ENCODE measurements at regions not wholly inside any gene's neighbourhood (a gene's known extent, or its start where the extent isn't known, plus 50 kb on each side); places are given as distances from the start of the nearest gene placed in this dataset.
"Not testable (repeated sequence)": the region's sequence is repeated elsewhere in the genome, so short reads cannot be mapped to it uniquely, and the experiment has no call there.

DNA sequence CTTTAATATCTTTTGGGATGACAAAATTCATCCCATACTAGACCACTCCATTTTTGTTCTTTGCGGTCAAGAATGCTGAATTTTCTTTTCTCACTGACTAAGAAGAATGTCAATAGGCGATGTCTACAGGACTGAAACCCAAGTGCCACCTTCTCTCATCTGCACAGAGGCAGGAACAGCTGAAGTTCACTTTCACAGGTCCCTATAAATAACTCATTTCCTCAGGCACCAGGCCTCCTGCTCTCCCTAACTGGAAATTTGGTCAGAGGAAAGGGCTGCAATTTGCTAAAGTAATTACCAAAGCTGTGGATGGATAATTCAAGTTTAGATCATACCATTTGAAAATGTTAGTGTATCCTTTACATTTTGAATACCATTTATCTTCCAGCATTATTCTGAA, 142.9 kb downstream of the DIRAS2 start:
- no peak overlapping the region for H3K4me3 ChIP-seq
- H3K27me3 ChIP-seq = no peaks in the 10 kb centered on the region
- no peak for DNase-seq (ENCODE audit: low spot score in 2 of 2)
- H3K36me3 ChIP-seq = no peaks in the 10 kb centered on the region
- WGBS = 89% methylated on average over 2 of the region's 2 CpGs
- H3K9me3 ChIP-seq = no peaks in the 10 kb centered on the region
- no peak overlapping the region for H3K27ac ChIP-seq
- TF ChIP-seq POLR2A (IDR thresholded peaks at IDR 0.05) = no peak
- no peak for TF ChIP-seq EP300 (IDR thresholded peaks at IDR 0.05)
- no peak for TF ChIP-seq POLR2AphosphoS5 (IDR thresholded peaks at IDR 0.05)
- TF ChIP-seq, protein P1, sequence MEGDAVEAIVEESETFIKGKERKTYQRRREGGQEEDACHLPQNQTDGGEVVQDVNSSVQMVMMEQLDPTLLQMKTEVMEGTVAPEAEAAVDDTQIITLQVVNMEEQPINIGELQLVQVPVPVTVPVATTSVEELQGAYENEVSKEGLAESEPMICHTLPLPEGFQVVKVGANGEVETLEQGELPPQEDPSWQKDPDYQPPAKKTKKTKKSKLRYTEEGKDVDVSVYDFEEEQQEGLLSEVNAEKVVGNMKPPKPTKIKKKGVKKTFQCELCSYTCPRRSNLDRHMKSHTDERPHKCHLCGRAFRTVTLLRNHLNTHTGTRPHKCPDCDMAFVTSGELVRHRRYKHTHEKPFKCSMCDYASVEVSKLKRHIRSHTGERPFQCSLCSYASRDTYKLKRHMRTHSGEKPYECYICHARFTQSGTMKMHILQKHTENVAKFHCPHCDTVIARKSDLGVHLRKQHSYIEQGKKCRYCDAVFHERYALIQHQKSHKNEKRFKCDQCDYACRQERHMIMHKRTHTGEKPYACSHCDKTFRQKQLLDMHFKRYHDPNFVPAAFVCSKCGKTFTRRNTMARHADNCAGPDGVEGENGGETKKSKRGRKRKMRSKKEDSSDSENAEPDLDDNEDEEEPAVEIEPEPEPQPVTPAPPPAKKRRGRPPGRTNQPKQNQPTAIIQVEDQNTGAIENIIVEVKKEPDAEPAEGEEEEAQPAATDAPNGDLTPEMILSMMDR (IDR thresholded peaks at IDR 0.05) = no peak
- no peaks in the 10 kb centered on the region for H3K4me1 ChIP-seq

DNA sequence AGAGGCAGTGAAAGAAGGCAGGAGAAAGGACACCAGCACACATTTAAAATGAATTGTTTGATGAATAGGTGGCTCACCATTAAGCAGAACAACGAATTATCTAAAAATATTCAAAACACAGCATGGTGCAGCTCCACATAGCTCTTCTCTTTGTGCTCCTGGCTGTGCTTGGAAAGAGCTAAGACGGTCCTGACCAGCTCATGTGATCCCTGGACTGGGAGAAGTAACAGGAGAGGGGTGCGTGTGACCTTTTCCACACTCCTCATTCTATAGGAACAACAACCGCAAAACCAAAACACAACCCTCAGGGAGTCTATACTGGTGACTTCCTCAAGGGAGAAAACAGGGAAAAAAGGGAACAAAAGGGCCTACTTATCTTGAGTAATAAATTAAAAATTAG, 140.5 kb downstream of the DIRAS2 start:
- no peak overlapping the region for H3K27ac ChIP-seq
- H3K27me3 ChIP-seq = no peaks in the 10 kb centered on the region
- H3K4me3 ChIP-seq = no peak overlapping the region
- no peaks in the 10 kb centered on the region for H3K4me1 ChIP-seq
- no peak for TF ChIP-seq POLR2AphosphoS5 (IDR thresholded peaks at IDR 0.05)
- TF ChIP-seq, protein P1 (IDR thresholded peaks at IDR 0.05) = no peak
- TF ChIP-seq EP300 (IDR thresholded peaks at IDR 0.05) = no peak
- no peak for TF ChIP-seq POLR2A (IDR thresholded peaks at IDR 0.05)
- no peaks in the 10 kb centered on the region for H3K36me3 ChIP-seq
- WGBS = 85% methylated on average over 4 of the region's 4 CpGs
- no peak for DNase-seq (ENCODE audit: low spot score in 2 of 2)
- H3K9me3 ChIP-seq = no peaks in the 10 kb centered on the region

DNA sequence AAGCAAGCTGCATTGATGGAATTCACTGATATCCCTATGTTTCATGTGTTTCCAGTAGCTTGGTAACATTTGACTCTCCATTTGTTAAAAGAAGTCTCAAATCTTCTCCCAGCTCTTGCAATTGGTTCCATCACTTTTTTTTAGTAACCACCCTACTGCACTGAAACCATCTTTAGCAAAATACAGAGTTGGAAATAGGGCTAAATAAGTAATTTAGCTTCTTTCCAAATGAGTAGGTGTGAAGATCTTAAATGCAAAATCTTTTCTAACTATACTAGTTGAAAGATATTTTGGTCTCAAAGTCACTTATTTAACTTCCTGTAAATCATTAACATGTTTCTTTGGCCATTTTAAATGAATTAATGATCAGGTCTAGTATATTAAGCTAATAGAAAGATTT, 138.1 kb downstream of the DIRAS2 start:
- H3K27ac ChIP-seq = no peak overlapping the region
- no peak for TF ChIP-seq EP300 (IDR thresholded peaks at IDR 0.05)
- TF ChIP-seq, protein P1 (IDR thresholded peaks at IDR 0.05) = no peak
- no peak for TF ChIP-seq POLR2A (IDR thresholded peaks at IDR 0.05)
- TF ChIP-seq POLR2AphosphoS5 (IDR thresholded peaks at IDR 0.05) = no peak
- H3K4me3 ChIP-seq = no peak overlapping the region
- no peaks in the 10 kb centered on the region for H3K4me1 ChIP-seq
- no peaks in the 10 kb centered on the region for H3K9me3 ChIP-seq
- H3K27me3 ChIP-seq = no peaks in the 10 kb centered on the region
- DNase-seq (ENCODE audit: low spot score in 2 of 2) = no peak
- H3K36me3 ChIP-seq = no peaks in the 10 kb centered on the region

DNA sequence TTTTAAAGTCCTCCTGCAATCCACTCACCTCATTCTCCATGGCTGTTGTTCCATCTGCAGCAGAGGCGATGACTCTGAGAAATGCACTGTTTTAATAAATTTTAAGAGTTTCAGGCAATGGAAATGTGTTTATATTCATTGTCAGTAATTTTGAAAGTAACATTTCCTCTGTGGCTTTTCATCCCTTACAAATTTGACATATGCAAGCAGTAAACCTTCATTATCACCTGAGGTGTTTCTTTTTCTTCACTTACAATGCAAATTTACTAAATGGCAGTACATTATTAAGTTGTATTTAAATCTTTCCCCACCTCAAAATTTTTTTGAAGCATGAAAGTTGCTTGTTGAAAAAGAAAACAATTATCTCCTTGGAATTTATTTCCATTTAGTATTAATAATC, 136.9 kb downstream of the DIRAS2 start:
- 90% methylated on average over 1 of the region's 1 CpG for WGBS
- no peak for DNase-seq (ENCODE audit: low spot score in 2 of 2)
- H3K4me1 ChIP-seq = no peaks in the 10 kb centered on the region
- no peaks in the 10 kb centered on the region for H3K36me3 ChIP-seq
- TF ChIP-seq POLR2A (IDR thresholded peaks at IDR 0.05) (no peak), POLR2AphosphoS5 (IDR thresholded peaks at IDR 0.05) (no peak), EP300 (IDR thresholded peaks at IDR 0.05) (no peak)
- TF ChIP-seq, protein P1 (IDR thresholded peaks at IDR 0.05) = no peak
- H3K4me3 ChIP-seq = no peak overlapping the region
- no peaks in the 10 kb centered on the region for H3K27me3 ChIP-seq
- no peak overlapping the region for H3K27ac ChIP-seq
- no peaks in the 10 kb centered on the region for H3K9me3 ChIP-seq

DNA sequence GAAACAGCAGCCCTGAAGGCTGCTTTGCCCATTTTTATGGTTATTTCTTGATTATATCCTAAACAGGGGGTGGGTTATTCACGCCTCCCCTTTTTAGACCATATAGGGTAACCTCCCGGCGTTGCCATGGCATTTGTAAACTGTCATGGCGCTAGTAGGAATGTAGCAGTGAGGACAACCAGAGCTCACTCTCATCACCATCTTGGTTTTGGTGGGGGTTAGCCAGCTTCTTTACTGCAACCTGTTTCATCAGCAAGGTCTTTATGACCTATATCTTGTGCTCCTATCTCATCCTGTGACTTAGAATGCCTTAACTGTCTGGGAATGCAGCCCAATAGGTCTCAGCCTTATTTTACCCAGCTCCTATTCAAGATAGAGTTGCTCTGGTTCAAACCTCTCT, 136.2 kb downstream of the DIRAS2 start:
- not testable (repeated sequence) for H3K4me1 ChIP-seq; H3K9me3 ChIP-seq; H3K27ac ChIP-seq; DNase-seq (ENCODE audit: low spot score in 2 of 2); H3K27me3 ChIP-seq; H3K4me3 ChIP-seq; H3K36me3 ChIP-seq
- WGBS = 98% methylated on average over 4 of the region's 4 CpGs

DNA sequence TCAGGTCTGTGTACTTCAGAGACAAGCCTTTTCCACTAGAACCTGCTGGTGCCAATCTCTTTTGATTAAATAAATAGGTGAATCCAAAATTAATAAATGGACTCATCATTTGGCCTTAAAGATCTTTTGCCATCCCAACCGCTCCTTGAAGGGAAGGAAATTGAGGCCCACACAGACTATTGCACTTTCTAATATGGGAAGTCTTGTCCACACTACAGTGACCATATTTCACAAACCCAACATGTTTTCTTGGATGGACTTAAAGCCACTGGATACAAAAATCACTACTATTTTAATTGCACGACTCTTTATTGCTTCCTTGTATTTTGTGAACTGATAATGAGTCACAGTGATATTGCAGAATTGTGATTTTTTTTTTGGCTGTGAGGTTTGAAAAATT, 135.0 kb downstream of the DIRAS2 start:
- no peaks in the 10 kb centered on the region for H3K4me1 ChIP-seq
- WGBS = 83% methylated on average over 2 of the region's 2 CpGs
- TF ChIP-seq POLR2AphosphoS5 (IDR thresholded peaks at IDR 0.05) (no peak), EP300 (IDR thresholded peaks at IDR 0.05) (no peak), POLR2A (IDR thresholded peaks at IDR 0.05) (no peak)
- TF ChIP-seq, protein P1 (IDR thresholded peaks at IDR 0.05) = no peak
- no peaks in the 10 kb centered on the region for H3K9me3 ChIP-seq
- H3K27ac ChIP-seq = no peak overlapping the region
- no peak overlapping the region for H3K4me3 ChIP-seq
- no peaks in the 10 kb centered on the region for H3K36me3 ChIP-seq
- H3K27me3 ChIP-seq = no peaks in the 10 kb centered on the region
- DNase-seq (ENCODE audit: low spot score in 2 of 2) = no peak

Measured in suprapubic skin (tissue), 4 donors.